Muscle layer of colon (tissue), 2 donors: ENCODE measurements at regions not wholly inside any gene's neighbourhood (a gene's known extent, or its start where the extent isn't known, plus 50 kb on each side); places are given as distances from the start of the nearest gene placed in this dataset.

Source experiments
- H3K27ac ChIP-seq: one replicate; pipeline ENCODE4 v1.7.0; 2013; ENCODE audit warnings: low read depth, mild to moderate bottlenecking, low read length, moderate library complexity
- H3K27me3 ChIP-seq, 2 donors: one replicate each; pipeline ENCODE4 v1.7.0; 2013; ENCODE audit warnings: low read length in 2 of 2, mild to moderate bottlenecking in 2 of 2; ENCODE audit not compliant: insufficient read depth in 2 of 2, control insufficient read depth in 1 of 2
- H3K36me3 ChIP-seq: one replicate; pipeline ENCODE4 v1.7.0; 2013; ENCODE audit warnings: mild to moderate bottlenecking, low read length; ENCODE audit not compliant: insufficient read depth
- H3K4me1 ChIP-seq: one replicate; pipeline ENCODE4 v1.7.0; 2013; ENCODE audit warnings: mild to moderate bottlenecking, low read length; ENCODE audit not compliant: insufficient read depth
- H3K4me3 ChIP-seq, 2 donors: one replicate each; pipeline ENCODE4 v1.7.0; 2013; ENCODE audit warnings: low read length in 2 of 2, low read depth in 1 of 2, mild to moderate bottlenecking in 1 of 2, moderate library complexity in 1 of 2
- H3K9ac ChIP-seq: one replicate; pipeline ENCODE4 v1.7.0; 2013; ENCODE audit warnings: low read length
- H3K9me3 ChIP-seq: one replicate; pipeline ENCODE4 v1.7.0; 2013; ENCODE audit warnings: mild to moderate bottlenecking, low read length
- donor health status: abdominal sarcoma.
- donor health status: Adenocarcinoma of cecum.

GRCh38 chrX:20521222-20521621, 254.5 kb upstream of the RPS6KA3 start:
- no peak overlapping the region for H3K9ac ChIP-seq
- H3K4me3 ChIP-seq: no peak overlapping the region
- peaks cover 0 to 3% of the 10 kb centered on the region in 2 donors for H3K27me3 ChIP-seq
- no peaks in the 10 kb centered on the region for H3K36me3 ChIP-seq
- no peaks in the 10 kb centered on the region for H3K9me3 ChIP-seq
- H3K27ac ChIP-seq: no peak overlapping the region
- no peaks in the 10 kb centered on the region for H3K4me1 ChIP-seq

- H3K27ac ChIP-seq: no peak overlapping the region
- peaks cover 0 to 3% of the 10 kb centered on the region in 2 donors for H3K27me3 ChIP-seq
- H3K9ac ChIP-seq: no peak overlapping the region
- H3K4me1 ChIP-seq: no peaks in the 10 kb centered on the region
- no peaks in the 10 kb centered on the region for H3K36me3 ChIP-seq
- H3K4me3 ChIP-seq: no peak overlapping the region
- H3K9me3 ChIP-seq: no peaks in the 10 kb centered on the region
Measured at GRCh38 chrX:20519826-20520225, 253.1 kb upstream of the RPS6KA3 start.

- Histone ChIP-seq H3K9ac (no peak overlapping the region), H3K4me3 (no peak overlapping the region), H3K36me3 (no peaks in the 10 kb centered on the region), H3K27me3 (peaks cover 0 to 3% of the 10 kb centered on the region in 2 donors), H3K9me3 (no peaks in the 10 kb centered on the region), H3K27ac (no peak overlapping the region), H3K4me1 (no peaks in the 10 kb centered on the region)
Measured at GRCh38 chrX:20519146-20519545, 252.4 kb upstream of the RPS6KA3 start.

GRCh38 chrX:20517565-20517964, 250.9 kb upstream of the RPS6KA3 start:
- H3K9ac ChIP-seq: no peak overlapping the region
- no peaks in the 10 kb centered on the region for H3K9me3 ChIP-seq
- no peaks in the 10 kb centered on the region for H3K36me3 ChIP-seq
- no peaks in the 10 kb centered on the region for H3K4me1 ChIP-seq
- no peak overlapping the region for H3K27ac ChIP-seq
- no peak overlapping the region for H3K4me3 ChIP-seq
- no peaks in the 10 kb centered on the region for H3K27me3 ChIP-seq

GRCh38 chrX:20515841-20516461, 249.2 kb upstream of the RPS6KA3 start:
- Histone ChIP-seq H3K27ac (no peak overlapping the region), H3K27me3 (no peaks in the 10 kb centered on the region)

GRCh38 chrX:20514358-20514757, 247.6 kb upstream of the RPS6KA3 start:
- no peak overlapping the region for H3K27ac ChIP-seq
- no peaks in the 10 kb centered on the region for H3K9me3 ChIP-seq
- H3K9ac ChIP-seq: no peak overlapping the region
- H3K36me3 ChIP-seq: no peaks in the 10 kb centered on the region
- no peaks in the 10 kb centered on the region for H3K4me1 ChIP-seq
- no peaks in the 10 kb centered on the region for H3K27me3 ChIP-seq
- no peak overlapping the region for H3K4me3 ChIP-seq

More at GRCh38 chrX:20515841-20516461, 249.2 kb upstream of the RPS6KA3 start:
- Histone ChIP-seq H3K4me1 (no peaks in the 10 kb centered on the region), H3K4me3 (no peak overlapping the region), H3K9ac (no peak overlapping the region), H3K36me3 (no peaks in the 10 kb centered on the region), H3K9me3 (no peaks in the 10 kb centered on the region)

GRCh38 chrX:20513185-20513584, 246.5 kb upstream of the RPS6KA3 start:
- Histone ChIP-seq H3K4me3 (no peak overlapping the region), H3K9me3 (no peaks in the 10 kb centered on the region), H3K9ac (no peak overlapping the region), H3K27me3 (no peaks in the 10 kb centered on the region), H3K27ac (no peak overlapping the region), H3K36me3 (no peaks in the 10 kb centered on the region), H3K4me1 (no peaks in the 10 kb centered on the region)

- H3K36me3 ChIP-seq: no peaks in the 10 kb centered on the region
- H3K4me3 ChIP-seq: no peak overlapping the region
- no peak overlapping the region for H3K9ac ChIP-seq
- no peaks in the 10 kb centered on the region for H3K9me3 ChIP-seq
- no peaks in the 10 kb centered on the region for H3K27me3 ChIP-seq
- H3K4me1 ChIP-seq: no peaks in the 10 kb centered on the region
- no peak overlapping the region for H3K27ac ChIP-seq
Measured at GRCh38 chrX:20511792-20512191, 245.1 kb upstream of the RPS6KA3 start.

- no peak overlapping the region for H3K4me3 ChIP-seq
- H3K9ac ChIP-seq: no peak overlapping the region
Measured at GRCh38 chrX:20507901-20508620, 241.4 kb upstream of the RPS6KA3 start.

GRCh38 chrX:20506739-20507138, 240.0 kb upstream of the RPS6KA3 start:
- Histone ChIP-seq H3K4me1 (no peaks in the 10 kb centered on the region), H3K9me3 (no peaks in the 10 kb centered on the region), H3K36me3 (no peaks in the 10 kb centered on the region), H3K9ac (no peak overlapping the region), H3K4me3 (no peak overlapping the region), H3K27me3 (no peaks in the 10 kb centered on the region), H3K27ac (no peak overlapping the region)

More at GRCh38 chrX:20507901-20508620, 241.4 kb upstream of the RPS6KA3 start:
- Histone ChIP-seq H3K27me3 (no peaks in the 10 kb centered on the region), H3K36me3 (no peaks in the 10 kb centered on the region), H3K4me1 (no peaks in the 10 kb centered on the region), H3K27ac (no peak overlapping the region), H3K9me3 (no peaks in the 10 kb centered on the region)

- Histone ChIP-seq H3K4me3 (no peak overlapping the region), H3K9me3 (no peaks in the 10 kb centered on the region), H3K27ac (no peak overlapping the region), H3K36me3 (no peaks in the 10 kb centered on the region), H3K9ac (no peak overlapping the region), H3K27me3 (no peaks in the 10 kb centered on the region), H3K4me1 (no peaks in the 10 kb centered on the region)
Measured at GRCh38 chrX:20500949-20501348, 234.2 kb upstream of the RPS6KA3 start.
